NCI-H82 treated with DMSO at 0.1 percent for 48 hours (cell line): ENCODE measurements at regions not wholly inside any gene's neighbourhood (a gene's known extent, or its start where the extent isn't known, plus 50 kb on each side); places are given as distances from the start of the nearest gene placed in this dataset.
"Not testable (repeated sequence)": the region's sequence is repeated elsewhere in the genome, so short reads cannot be mapped to it uniquely, and the experiment has no call there.

Experiments
- DNase-seq: peaks from one replicate; lab custom pipeline; 2025; ENCODE audit not compliant: unreplicated experiment; lab: John Stamatoyannopoulos, UW

GRCh38 chr14:105731221-105731985 lies 205.0 kb downstream of the TMEM121 start:
- not testable (repeated sequence) for DNase-seq

DNA sequence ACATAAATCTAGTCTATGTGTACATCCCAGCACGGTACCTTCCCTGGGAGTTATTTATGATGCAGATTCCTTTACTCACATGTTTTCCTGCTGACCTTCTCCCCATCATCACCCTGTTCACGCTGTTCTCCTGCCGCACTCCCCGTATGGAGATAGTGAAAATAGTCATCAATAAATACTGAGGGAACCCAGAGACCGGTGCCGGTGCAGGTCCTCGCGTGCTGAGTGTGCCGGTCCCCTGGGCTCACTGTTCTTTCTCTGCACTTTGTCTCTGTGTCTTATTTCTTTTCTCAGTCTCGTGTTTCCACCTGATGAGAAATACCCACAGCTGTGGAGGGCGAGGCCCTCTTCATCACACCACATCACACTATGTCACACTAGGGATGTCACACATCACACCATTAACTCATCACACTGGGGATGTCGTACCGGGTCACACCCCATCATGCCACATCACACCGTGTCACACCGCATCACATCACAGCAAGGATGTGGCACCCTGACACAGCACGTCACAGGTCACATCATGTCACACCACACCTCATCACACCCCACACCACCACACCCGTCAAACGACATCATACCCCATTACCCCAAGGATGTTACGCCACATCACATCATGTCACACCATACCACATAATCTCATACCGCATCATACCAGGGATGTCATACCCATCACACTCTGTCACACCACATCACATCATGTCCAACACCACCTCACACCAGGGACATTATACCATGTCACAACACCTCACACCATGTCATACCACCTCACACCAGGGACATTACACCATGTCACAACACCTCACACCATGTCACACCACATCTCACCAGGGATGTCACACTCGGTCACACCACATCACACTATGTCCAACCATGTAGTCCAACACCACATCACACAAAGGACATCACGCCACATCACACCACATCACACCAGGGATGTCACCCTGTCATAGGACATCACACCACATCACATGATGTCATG lies 207.0 kb downstream of the TMEM121 start:
- no peak for DNase-seq

DNA sequence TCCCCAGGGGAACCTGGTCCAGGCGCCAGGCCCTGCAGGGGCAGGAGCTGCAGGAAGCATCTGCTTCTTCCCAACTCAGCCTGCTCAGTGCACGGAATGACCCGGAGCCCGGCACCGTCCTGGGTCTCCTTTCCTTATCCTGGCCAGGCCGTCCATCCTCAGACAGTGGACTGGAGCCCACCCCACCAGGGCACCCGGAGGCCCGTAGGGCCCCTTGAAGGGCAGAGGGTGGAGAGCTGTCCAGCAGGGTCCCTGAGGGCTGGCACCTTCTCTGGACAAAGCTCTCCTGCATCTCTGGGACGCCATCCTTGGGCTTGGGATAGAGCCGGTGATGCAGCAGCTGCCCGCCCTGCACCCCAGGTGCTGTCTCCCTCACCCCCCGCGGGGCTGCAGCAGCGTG lies 207.9 kb downstream of the TMEM121 start:
- not testable (repeated sequence) for DNase-seq

- not testable (repeated sequence) for DNase-seq
These were observed 209.9 kb downstream of the TMEM121 start for GRCh38 chr14:105736331-105736730.

GRCh38 chr14:105737504-105738246 lies 211.3 kb downstream of the TMEM121 start:
- no peak for DNase-seq

GRCh38 chr14:105738638-105739037 lies 212.3 kb downstream of the TMEM121 start:
- no peak for DNase-seq

GRCh38 chr14:105739331-105740102 lies 213.1 kb downstream of the TMEM121 start:
- no peak for DNase-seq

GRCh38 chr14:105740272-105740671 lies 213.9 kb downstream of the TMEM121 start:
- DNase-seq: not testable (repeated sequence)

DNA sequence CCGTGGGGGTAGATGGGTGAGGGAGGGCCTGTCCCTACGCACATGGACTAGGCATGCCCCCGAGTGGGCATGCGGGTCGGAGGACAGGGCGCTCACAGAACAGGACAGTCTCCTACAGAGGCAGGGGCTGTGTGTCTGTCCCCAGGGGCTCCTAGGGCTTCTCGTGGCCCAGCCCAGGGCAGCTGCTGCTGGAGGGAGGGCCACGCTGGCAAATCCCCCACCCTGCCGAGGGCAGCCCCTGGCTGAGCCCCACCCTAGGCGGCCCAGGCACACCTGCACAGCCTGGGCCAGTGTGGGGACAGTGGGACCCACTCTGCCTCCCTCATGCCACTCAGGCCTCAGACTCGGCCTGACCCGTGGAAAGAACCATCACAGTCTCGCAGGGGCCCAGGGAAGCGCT lies 214.6 kb downstream of the TMEM121 start:
- not testable (repeated sequence) for DNase-seq

DNA sequence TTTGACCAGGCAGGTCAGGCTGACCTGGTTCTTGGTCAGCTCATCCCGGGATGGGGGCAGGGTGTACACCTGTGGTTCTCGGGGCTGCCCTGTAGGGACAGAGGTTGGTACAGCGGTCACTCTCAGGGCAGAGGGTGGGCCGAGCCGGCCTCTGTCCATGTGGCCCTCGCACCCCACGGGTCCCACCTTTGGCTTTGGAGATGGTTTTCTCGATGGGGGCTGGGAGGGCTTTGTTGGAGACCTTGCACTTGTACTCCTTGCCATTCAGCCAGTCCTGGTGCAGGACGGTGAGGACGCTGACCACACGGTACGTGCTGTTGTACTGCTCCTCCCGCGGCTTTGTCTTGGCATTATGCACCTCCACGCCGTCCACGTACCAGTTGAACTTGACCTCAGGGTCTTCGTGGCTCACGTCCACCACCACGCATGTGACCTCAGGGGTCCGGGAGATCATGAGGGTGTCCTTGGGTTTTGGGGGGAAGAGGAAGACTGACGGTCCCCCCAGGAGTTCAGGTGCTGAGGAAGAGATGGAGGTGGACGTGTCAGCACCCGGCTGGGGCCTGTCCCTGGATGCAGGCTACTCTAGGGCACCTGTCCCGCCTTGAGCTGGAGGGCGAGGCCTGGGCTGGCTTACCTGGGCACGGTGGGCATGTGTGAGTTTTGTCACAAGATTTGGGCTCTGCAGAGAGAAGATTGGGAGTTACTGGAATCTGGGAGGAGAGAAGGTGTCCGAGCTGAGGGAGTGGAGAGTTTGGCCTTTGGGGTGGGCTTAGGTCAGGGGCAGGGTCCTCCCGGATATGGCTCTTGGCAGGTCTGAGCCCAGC lies 215.5 kb downstream of the TMEM121 start:
- DNase-seq: not testable (repeated sequence)

GRCh38 chr14:105742531-105742848 lies 216.1 kb downstream of the TMEM121 start:
- no peak for DNase-seq

GRCh38 chr14:105742904-105743701 lies 216.7 kb downstream of the TMEM121 start:
- not testable (repeated sequence) for DNase-seq

GRCh38 chr14:105744213-105744787 lies 217.9 kb downstream of the TMEM121 start:
- not testable (repeated sequence) for DNase-seq

- DNase-seq: no peak
These were observed 219.2 kb downstream of the TMEM121 start for GRCh38 chr14:105745433-105746123.

DNA sequence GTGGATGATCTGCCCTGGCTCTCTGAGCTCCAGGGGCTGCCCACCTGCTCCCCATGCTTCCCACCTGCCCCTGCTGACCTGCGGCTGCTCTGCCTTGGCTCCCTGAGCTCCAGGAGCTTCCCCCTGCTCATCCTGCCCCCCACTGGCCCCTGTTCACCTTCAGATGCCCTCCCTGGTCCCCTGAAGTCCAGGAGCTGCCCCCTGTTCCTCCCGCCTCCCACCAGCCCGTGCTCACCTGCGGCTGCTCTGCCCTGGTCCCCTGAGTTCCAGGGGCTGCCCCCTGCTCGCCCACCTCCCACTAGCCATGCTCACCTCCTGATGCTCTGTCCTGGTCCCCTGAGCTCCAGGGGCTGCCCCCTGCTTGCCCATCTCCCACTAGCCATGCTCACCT lies 219.7 kb downstream of the TMEM121 start:
- DNase-seq: no peak

GRCh38 chr14:105746800-105747502 lies 220.6 kb downstream of the TMEM121 start:
- not testable (repeated sequence) for DNase-seq

DNA sequence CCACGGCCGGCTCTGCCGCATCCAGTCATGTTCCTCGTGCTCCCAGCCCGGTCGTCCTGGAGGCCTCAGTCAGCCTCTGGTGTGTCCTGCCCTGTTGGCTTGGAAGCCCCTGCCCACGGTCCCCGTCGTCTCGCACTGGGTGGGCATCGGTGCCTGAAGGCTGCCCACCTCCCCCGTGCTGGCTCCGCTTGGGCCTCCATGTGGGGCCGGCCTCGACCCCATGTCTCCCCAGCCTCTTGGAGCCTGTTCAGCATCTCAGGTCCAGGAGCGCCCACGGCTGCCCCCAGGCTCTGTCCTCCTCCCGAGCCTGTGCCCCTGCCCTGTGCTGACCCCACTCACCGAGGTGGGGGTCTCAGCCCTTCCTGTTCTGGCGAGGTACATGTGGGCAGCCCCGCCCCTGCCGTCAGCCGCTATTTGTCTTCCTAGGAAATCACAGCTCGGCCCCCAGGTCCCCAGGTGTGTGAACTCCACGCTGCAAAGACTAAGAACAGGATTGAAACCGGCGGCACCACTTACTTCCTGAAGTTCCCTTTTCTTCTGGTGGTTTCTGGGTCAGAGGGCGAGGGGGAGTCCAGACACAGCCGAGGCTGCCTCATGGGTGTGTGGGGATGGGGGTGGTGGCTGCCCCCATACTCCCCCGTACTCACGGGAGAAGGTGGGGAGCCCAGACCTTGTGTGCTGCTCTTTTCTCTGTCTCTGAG lies 221.3 kb downstream of the TMEM121 start:
- DNase-seq: not testable (repeated sequence)
